HG02763 (cell line): ENCODE measurements at regions not wholly inside any gene's neighbourhood (a gene's known extent, or its start where the extent isn't known, plus 50 kb on each side); places are given as distances from the start of the nearest gene placed in this dataset.

ENCODE experiments used
- ATAC-seq: cut with Tn5 transposase; IDR thresholded peaks from one replicate; pipeline ENCODE4 v1.9.1; 2021; ENCODE audit warnings: mild to moderate bottlenecking, moderate library complexity; ENCODE audit not compliant: unreplicated experiment

DNA sequence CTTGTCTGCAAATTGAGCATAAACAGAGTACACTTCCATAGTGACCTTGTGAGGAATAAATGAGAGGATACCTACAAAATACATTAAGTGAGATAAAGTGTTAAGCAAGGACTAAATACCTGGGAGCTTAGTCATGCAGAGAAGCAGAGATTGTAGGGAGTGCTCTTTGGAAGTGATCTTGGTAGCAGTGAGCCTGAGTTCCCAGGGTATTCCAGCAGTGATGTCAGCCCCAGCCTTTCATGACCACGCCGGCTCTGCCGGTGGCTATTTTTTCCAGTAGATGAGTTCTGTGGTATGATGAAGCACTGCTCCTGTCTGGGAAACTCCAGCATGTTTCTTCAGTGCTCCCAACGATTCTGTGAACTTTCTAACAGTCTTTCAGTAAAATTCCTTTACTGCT lies 391.5 kb upstream of the IGFBP7 start:
- no peak for ATAC-seq

DNA sequence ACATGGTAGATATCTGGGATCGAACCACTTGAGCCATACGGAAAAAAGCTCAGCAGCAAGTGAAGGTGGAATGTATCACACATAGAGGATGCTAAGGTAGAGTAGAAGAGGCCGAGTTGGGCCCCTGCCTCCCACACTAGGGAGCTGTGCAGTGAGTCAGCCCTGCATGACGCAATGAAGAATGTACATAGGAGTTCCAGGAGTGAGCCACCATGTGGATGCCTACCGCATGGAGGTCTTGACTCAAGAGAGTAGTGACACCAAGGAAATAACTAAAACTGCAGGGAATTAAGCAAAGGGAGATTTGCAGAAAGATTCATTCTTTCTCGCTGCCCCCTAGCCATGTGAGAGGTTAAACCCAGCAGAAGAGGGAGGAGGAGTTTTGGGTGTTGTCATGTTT lies 389.6 kb upstream of the IGFBP7 start:
- ATAC-seq, result no peak

DNA sequence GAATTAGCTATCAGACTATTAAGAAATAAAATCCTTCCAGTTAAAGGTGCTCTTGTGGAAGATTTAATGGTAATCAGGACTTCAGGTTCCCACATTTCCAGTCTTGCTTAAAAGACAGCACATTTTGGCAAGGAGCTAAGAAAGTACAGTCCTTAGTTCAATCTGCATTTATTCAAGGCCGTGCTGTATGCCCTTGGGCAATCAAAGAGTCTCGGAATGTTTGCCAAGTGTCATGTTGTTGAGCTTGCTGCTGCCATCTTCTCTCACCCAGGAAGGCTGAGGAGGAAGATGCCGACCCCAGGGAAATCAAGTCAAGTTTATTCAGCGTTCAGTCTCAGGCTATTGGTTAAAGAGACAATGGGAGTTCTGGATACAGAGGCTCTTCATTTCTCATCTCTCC lies 388.1 kb upstream of the IGFBP7 start:
- ATAC-seq, result no peak

DNA sequence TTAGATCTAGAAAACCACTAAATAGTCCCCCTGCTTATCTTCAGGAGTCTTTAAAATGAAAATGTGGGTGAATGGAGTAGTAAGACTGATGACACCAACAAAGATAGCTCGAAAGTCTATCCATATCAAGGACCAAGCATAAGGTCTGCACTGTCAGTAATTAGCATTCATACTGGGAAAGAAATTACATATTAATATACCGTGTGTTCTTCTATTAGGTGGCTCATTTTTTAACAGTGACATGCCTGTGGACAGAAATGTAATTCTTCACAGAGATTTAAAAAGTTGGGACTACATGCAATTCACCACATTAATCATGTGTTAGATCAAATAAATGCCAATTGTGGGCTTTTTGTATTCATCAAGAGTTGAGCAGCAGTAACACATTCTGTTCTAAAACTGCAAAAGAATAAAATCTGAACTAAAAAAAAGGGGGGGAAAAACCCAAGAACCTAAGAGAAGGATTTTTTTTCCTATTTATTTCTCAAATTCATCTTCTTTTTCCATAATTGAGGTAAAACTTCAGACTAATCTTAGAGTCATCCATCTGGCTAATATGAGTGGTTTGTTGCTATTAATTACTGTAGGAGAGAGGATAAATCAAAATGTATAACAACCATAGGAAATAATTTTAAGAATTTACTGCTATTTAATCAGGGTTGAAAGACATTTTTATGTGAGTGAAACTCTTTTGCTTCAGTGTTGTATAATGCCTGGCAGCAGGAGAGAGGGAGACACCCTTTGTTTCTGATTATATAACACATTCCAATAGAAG lies 386.7 kb upstream of the IGFBP7 start:
- ATAC-seq, result no peak

DNA sequence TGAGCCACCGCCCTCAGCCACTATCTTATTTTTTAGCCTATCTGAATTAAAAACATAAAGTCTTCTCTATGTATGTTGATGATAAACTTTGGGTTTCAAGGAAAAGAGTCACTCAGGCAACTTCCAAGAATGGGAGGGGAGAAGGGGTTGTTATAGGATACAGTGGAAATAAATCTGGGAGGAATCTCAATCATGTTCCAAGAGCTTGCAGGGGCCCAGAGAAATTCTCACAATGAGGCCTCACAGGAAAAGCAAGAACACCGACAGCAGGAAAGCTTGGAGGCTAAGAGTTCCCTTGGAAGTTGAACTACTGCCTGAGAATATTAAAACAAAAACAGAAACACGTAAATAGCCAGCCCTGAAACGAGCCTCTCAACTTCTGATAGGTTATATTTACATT lies 384.6 kb upstream of the IGFBP7 start:
- ATAC-seq, result no peak

DNA sequence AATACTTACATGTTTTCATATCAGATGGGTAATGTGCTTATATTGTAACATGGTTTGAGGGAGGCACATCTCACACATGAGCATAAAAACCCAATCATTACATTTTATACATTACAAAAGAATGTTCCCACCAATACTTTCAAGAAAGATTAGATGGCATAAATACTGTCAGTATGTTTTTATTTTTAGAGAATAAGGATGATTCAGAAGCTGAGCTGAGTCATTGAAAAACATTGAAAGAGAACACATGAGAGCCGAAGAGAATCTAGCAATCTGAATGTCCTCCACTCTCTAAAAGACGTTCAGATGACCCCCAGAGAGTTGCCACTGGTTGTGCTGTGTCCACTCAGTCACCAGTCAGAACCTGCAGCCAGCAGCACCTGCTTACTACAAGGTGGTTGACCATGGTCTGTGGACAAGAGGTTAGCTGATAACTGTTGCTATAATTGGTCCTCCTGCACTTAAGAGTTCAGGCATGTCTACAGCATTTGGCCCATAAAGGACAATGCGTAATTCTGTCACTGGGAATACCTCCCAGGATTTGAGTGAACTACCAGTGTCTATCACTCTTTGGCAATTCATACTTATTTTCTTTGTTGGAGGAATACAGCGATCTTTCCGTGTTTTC lies 382.2 kb upstream of the IGFBP7 start:
- ATAC-seq, result no peak

DNA sequence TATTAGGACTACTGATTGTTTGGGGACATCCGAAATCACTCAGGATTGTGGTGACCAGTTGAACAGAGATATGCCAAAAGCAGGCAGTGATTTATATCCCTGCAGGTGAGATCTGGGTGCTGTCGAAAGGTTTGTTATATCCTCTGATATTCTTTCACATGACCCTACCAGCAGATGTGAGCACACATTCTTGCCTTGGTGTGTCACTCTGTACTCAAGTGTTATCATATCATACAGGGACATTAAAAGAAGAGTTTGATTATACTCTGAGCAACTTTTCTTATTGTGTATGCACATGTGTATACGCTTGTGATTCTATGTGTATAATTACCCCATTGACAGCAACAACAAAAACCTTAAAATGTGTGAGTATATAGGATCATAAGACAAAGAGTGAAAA lies 381.2 kb upstream of the IGFBP7 start:
- no peak for ATAC-seq

DNA sequence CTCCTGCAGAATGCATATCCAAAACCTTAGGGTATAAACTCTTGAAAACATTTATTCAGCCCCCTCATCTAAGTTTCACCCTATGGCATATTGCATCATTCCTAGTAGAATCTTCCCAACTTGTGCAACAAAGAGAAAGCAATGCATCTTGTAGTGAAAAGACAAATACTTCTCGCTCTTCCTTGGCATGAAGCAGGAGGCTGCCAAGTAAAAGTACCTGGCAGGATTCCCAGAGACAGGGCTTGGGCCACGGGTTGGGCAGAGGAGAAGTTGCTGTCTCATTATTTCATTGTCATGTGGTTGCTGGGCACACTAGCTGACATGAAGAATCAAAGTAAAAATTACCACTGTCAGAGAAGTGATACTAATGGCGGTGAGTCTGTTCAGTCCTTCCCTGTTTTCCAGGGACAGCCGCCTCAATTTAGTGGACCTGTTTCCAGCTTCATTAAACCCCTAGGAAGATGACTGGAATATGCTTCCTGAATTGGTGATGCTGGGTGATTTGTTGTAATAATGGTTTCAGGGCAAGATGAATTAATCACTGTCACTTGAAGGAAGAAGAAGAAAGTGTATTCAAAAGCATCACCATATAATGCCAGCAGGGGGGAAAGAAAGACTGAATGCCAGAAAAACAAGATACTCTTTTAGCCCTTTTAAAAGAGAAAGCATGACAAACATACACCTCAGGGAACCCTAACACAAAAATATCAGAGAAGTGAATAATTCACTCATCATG lies 380.5 kb upstream of the IGFBP7 start:
- no peak for ATAC-seq

DNA sequence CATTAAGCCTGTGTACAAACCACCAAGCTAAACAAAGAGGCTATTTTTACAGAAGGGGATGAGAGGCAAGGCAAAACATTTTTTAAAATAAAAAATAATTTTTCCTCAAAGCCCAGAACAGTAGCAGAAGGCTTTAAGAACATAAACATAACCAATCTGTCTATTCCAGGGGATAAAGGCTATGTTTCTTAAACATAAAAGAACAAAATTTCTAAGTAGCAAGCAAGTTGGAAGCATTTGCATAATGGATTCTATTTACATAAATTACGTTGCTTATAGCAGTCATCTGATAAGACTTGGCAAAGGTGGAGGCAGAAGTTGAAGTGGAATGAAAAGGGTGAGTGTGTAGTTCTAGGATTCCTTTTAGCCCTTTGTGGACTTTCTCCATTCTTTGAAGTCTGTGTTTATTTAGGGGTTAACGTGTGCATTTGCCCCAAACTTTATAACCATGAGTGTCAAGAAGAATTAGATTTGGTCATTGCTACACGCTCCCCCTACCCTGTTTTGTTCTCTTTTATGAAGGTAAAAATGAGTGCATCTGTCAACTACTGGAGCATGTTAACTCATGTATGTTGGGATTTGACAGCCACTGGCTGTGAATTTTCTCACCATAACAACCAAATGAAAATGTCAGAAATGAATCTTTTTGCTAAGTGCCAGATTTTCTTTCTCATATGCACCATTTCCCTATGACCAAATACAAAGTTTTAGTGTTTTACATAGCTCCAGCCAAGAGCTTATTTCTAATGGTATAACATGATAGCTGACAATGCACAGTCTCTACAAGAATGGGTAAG lies 378.4 kb upstream of the IGFBP7 start:
- ATAC-seq, result no peak

DNA sequence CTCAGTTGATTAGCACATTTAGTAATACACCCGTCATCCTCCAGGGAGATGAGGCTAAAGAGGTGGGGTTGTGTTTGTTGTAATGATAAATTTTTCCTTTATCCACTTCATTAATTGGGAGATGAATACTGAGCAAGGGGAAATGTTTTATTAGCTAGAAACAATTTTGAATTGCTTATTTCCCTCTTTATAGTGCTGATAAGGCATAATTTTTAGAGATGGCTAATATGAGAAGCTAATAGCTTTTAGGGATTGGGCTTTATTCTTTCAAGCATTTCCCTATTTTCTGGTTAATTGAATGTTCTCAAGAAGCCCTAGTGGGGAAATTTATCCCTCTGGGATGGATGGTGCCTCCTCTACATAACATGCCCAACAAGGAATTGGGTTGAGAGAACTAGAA lies 365.2 kb upstream of the IGFBP7 start:
- ATAC-seq, result no peak

DNA sequence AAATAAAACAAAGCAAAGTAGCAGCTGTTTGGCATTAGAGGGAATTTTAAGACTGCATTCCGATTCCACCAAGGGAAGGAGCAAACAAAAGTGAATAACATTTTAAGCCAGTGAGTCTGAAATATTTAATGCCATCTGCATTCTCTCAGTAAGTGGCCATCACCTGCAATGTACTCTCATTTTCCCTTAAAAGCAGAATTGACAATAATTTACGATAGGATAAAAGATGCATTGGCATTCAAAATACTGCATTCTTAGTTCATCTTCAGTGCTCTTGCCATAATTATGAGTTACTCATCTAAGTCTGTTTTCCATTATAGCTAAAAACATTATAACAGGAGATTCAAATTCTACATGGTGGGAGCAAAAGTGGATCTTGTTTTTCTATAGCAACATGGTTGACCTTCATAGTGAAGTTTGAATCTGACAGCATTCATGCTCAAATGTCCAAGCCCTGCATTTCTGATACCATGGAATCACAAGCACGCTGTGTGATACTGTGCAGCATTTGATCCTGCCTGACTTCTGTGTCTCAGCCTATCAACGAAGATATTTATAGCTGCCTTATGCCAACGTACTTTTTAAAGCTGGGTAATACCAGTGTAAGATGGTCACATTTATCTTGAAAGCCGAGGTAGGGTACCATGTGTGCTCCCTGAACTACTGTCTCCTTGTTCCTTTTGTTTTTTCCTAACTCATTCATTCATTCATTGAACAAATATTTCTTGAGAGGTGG lies 355.3 kb upstream of the IGFBP7 start:
- no peak for ATAC-seq

DNA sequence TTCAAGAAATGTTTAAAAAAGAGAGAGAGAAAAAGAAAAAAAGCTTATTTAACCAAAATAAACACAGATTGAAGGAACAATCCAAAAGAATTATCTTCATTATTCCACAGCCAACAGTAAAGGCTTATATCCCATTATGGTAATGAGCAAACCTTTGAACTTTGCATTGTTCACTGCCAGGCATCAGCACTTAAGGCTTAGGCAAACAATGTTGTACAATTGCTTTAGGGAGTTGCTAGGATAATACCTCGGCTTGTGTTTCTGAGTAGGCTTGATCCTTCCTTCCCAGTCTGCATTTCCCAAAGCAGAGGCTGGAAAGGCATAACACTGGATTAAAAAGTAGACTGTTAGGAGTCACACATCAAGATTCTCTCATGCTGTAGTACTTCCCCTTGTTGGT lies 352.7 kb upstream of the IGFBP7 start:
- no peak for ATAC-seq

DNA sequence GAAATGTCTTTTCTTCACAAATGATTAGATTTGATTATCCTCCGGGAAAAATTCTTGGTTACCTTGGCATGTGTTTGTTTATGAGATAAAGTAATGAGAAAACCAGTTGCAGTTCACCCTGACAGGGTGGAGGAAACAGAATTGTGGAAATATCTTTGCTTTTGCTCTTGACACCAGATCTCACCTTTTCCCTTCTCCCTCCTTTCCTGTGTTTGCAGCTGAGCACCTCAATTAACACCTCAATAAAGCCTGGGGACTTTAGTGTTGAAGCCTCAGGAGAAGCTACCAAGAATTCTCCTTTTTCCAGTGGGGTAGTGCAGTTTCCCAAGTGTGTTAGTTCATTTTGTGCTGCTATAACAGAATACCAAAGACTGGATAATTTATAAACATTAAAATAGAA lies 350.8 kb upstream of the IGFBP7 start:
- no peak for ATAC-seq

DNA sequence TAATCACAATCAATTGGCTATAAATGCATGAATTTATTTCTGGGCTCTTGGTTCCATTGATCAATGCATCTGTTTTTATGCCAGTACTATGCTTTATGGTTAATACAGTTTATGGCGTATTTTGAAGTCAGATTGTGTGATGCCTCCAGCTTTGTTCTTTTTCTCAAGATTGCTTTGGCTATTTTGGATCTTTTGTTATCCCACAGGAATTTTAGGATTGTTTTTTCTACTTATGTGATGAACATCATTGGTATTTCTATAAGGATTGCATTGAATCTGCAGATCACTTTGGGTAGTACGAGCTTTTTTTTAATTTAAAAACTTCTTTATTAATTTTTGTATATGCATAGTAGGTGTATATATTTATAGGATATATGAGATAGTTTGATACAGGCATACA lies 338.7 kb upstream of the IGFBP7 start:
- ATAC-seq, result no peak

DNA sequence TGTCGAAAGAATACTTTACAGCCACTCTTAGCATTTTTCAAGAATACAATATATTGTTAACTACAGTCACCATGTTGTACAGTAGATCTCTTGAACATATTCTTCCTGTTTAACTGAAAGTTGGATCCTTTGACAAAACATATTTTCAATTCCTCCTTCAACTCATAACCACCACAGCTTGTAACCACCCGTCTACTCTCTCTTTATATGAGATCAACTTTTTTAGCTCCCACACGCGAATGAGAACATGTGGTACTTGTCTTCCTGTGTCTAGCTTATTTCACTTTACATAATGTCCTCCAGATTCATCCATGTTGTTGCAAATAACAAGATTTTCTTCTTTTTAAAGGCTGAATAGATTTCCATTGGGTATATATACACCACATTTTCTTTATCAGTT lies 338.3 kb upstream of the IGFBP7 start:
- no peak for ATAC-seq

DNA sequence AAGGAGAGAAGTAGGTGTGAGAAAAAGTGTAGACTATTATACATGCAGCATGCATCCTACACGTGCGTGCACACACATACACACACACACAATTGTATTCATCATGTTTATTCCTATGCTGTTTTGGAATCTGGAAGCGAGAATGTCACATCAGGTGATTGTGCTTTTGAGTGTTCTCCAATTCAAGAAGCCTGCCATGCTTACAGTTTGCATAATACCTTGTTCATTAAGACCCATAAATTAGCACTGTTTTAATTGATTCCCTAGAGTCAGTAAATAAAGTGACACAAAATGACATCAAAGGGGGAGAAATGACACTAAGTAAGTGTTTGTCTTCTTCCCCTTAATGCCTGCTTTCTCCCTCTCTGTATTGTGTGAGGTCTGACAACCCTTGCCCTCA lies 336.1 kb upstream of the IGFBP7 start:
- ATAC-seq, result no peak

DNA sequence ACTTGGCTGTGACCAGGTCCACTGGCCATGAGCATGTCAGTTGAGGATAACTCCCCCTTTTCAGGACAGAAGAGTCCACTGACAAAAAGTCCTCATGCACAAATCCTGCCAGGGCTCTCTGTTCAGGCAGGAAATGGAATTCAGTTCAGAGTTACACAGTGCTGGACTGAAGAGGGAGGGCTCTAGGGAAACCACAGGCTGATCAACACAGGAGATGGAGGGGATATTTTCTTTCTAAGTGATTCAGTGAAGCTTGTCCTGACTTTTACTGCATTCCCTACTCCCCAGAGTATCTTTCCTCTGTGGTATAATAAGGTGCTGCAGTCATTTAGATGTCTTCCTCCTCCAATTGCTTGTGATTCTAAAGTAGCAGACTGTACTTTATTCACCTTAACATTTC lies 335.5 kb upstream of the IGFBP7 start:
- ATAC-seq, result no peak

DNA sequence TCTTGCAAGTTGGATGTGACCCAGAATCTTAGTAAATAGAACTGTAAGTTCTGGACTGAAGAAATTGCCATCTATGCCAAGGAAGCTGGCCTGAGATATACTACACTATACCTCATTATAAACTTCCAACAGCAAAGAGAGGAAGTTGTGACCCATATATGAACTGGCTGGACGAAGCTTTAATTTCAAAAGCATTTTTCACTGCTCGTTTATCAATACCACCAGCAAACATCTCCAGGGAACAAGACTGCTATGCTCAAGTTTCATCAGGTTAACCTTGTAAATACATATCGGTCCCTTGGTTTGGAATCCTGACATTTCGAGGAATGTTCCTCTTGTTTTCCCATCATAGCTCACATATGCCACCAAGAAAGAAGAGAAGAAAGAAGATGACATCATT lies 334.5 kb upstream of the IGFBP7 start:
- ATAC-seq, result no peak

DNA sequence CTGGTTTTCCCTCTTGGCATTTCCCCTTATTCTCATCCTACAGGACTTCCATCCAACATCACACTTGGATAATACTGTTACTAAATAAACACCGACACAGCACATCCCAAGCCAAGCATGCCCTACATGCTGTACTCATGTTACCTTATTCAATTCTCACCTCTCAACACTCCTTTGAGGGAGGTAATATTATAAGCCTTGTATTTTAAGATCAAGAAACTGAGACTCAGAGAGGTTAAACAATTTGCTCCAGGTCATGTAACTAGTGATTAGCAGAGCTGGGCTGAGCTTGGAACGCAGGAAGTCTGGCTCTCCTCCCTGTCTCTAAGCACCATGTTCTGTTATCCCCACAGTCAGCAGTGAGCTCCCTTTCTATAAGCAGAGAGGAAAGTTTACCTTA lies 333.6 kb upstream of the IGFBP7 start:
- ATAC-seq, result no peak

DNA sequence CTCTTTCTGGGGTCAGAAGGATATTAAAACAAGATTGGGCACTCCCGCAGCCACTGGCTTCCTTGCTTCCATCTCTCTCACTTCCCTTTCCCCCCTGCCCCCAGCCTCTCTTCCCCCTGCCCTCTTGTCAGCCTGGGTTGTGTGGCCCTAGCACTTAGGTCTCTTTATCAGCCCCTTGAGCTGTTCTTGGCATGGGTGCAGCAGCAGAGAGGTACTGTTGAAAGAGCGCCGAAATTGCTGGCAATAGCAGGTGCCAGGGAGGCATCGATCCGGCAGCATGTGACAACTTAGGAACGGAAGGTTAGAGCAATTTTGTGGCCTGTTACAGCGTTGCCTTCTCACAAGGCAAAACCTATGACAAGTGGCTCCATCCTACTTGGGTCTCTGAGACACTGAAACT lies 333.1 kb upstream of the IGFBP7 start:
- ATAC-seq, result no peak

DNA sequence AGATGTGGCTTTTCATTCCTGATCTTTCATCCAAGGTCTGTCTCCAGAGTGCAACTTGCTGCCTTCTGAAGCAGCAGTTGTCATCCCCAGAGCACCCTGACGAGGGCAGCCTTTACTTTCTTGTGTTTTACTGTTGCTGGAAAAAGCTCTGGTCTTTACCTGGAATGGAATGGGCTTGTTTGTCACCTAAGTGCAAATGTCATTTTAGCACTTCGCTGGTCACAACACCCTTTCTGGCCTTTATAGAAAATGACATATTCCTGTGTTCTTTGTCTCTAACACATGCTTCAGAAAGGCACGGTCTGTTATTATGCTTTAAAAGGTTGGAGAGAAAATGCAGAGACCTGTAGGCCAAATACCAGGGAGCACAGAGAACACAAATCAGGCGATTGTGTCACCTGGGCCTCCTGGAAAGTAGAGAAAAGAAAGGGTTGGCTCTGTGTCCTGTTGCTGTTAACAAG lies 332.7 kb upstream of the IGFBP7 start:
- no peak for ATAC-seq
